Loucy (cell line): ENCODE measurements at regions not wholly inside any gene's neighbourhood (a gene's known extent, or its start where the extent isn't known, plus 50 kb on each side); places are given as distances from the start of the nearest gene placed in this dataset.

Experiments
- H2AFZ ChIP-seq: fragments of 200-600 bp; sonication (generic); 2 replicates; pipeline ENCODE4 v1.6.0; 2016; ENCODE audit warnings: antibody characterized with exemption, mild to moderate bottlenecking, low read length, moderate library complexity
- H3F3A ChIP-seq: fragments of 200-600 bp; 2 replicates; pipeline ENCODE4 v1.6.0; 2016; ENCODE audit warnings: antibody characterized with exemption, low read depth, mild to moderate bottlenecking
- H3K27me3 ChIP-seq: fragments of 200-600 bp; sonication (generic); 2 replicates; pipeline ENCODE4 v1.6.1; 2014; ENCODE audit warnings: low read length, mild to moderate bottlenecking; ENCODE audit not compliant: insufficient read depth, poor library complexity, severe bottlenecking
- H3K36me3 ChIP-seq: fragments of 200-600 bp; sonication (generic); 2 replicates; pipeline ENCODE4 v1.6.1; 2016; ENCODE audit warnings: low read length; ENCODE audit not compliant: insufficient read depth
- H3K4me1 ChIP-seq: fragments of 200-600 bp; sonication (generic); 2 replicates; pipeline ENCODE4 v1.5.1; 2014; ENCODE audit warnings: low read length, mild to moderate bottlenecking; ENCODE audit not compliant: insufficient read depth, poor library complexity, severe bottlenecking
- H3K4me2 ChIP-seq: fragments of 200-600 bp; sonication (generic); 2 replicates; pipeline ENCODE4 v1.6.0; 2014; ENCODE audit warnings: antibody characterized with exemption, low read length, low read depth, mild to moderate bottlenecking; ENCODE audit not compliant: poor library complexity, severe bottlenecking
- H3K4me3 ChIP-seq: fragments of 200-600 bp; sonication (generic); 2 replicates; pipeline ENCODE4 v1.5.1; 2014; ENCODE audit warnings: low read length, mild to moderate bottlenecking, mixed read lengths; ENCODE audit not compliant: poor library complexity, severe bottlenecking
- H3K79me2 ChIP-seq: fragments of 200-600 bp; sonication (generic); 2 replicates; pipeline ENCODE4 v1.6.1; 2014; ENCODE audit warnings: low read length; ENCODE audit not compliant: insufficient read depth
- H3K9ac ChIP-seq: fragments of 200-600 bp; sonication (generic); 2 replicates; pipeline ENCODE4 v1.6.0; 2014; ENCODE audit warnings: mild to moderate bottlenecking, low read depth, low read length, moderate library complexity; ENCODE audit not compliant: poor library complexity, severe bottlenecking
- H3K9me2 ChIP-seq: fragments of 200-600 bp; sonication (generic); replicated peaks from 2 replicates; pipeline ENCODE4 v1.6.1; 2016; ENCODE audit warnings: low read depth, low read length, mixed read lengths
- H3K9me3 ChIP-seq: fragments of 200-600 bp; sonication (generic); 2 replicates; pipeline ENCODE4 v1.6.1; 2014; ENCODE audit warnings: mild to moderate bottlenecking, antibody characterized with exemption, low read length, low read depth; ENCODE audit not compliant: insufficient read depth
- H4K20me1 ChIP-seq: fragments of 200-600 bp; sonication (generic); 2 replicates; pipeline ENCODE4 v1.6.0; 2014; ENCODE audit warnings: antibody characterized with exemption, low read length, mild to moderate bottlenecking; ENCODE audit not compliant: insufficient read depth, poor library complexity, severe bottlenecking
- CTCF ChIP-seq: fragments of 200-600 bp; sonication (generic); conservative IDR thresholded peaks from 2 replicates; pipeline ENCODE4 v1.5.1; 2014; ENCODE audit warnings: mild to moderate bottlenecking, antibody characterized with exemption, low read length
- EZH2phosphoT487 ChIP-seq: fragments of 200-600 bp; IDR thresholded peaks from 2 replicates; pipeline ENCODE4 v1.6.1; 2018; ENCODE audit warnings: antibody characterized with exemption, mild to moderate bottlenecking, moderate library complexity, borderline replicate concordance

- Histone ChIP-seq H3K9ac (no peak overlapping the region), H3K36me3 (no peaks in the 10 kb centered on the region), H2AFZ (no peak overlapping the region), H3K9me3 (no peaks in the 10 kb centered on the region), H4K20me1 (no peaks in the 10 kb centered on the region), H3K27me3 (peaks cover 17% of the 10 kb centered on the region), H3K79me2 (no peaks in the 10 kb centered on the region), H3F3A (no peaks in the 10 kb centered on the region), H3K4me2 (no peak overlapping the region), H3K4me1 (peaks cover 17% of the 10 kb centered on the region), H3K9me2 (no peaks in the 10 kb centered on the region), H3K4me3 (no peak overlapping the region)
- TF ChIP-seq CTCF (no peak), EZH2phosphoT487 (no peak)
Measured at GRCh38 chr5:4487581-4487980, 652.5 kb upstream of the ADAMTS16 start.

DNA sequence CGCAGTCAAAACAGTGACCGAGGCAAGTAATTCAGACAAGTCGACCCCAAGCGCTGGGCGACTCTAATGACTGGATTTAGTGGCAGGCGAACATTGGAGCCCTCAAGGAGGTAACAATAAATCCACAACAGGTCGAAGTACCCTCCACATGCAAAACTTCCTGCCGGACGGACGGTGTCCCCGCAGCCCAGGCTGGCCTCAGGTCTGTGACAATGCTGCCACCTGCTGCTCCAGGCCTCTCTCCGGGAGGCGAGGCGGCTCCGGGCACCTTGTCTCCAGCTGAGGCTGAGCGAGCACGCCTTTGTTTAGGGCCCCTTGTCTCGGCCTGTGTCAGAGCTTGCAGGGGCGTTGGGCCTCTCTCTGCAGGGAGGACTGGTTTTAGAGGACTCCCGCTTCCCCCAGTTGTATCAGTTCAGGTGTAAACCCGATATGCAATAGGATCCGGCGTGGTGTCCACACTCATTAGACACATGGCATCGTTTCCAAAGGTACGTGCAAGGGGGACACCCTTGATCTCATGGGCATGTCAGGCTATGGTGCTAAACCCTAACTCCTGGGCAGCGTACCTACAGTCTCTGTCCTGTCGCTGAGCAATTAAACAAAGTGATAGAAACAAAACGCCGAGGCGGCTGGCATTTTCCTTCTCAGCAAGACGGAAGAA, 628.0 kb upstream of the ADAMTS16 start:
- Histone ChIP-seq H3F3A (no peaks in the 10 kb centered on the region), H3K27me3 (no peaks in the 10 kb centered on the region), H3K9me3 (no peaks in the 10 kb centered on the region), H3K4me2 (no peak overlapping the region), H2AFZ (0 out of 2 replicates have a peak overlapping the region, but pooled peaks have one; percentile 51), H3K4me3 (no peak overlapping the region), H3K9me2 (no peaks in the 10 kb centered on the region), H3K4me1 (no peaks in the 10 kb centered on the region), H3K9ac (no peak overlapping the region), H3K79me2 (no peaks in the 10 kb centered on the region), H3K36me3 (no peaks in the 10 kb centered on the region), H4K20me1 (no peaks in the 10 kb centered on the region)
- TF ChIP-seq CTCF (peak; percentile 58), EZH2phosphoT487 (no peak)

DNA sequence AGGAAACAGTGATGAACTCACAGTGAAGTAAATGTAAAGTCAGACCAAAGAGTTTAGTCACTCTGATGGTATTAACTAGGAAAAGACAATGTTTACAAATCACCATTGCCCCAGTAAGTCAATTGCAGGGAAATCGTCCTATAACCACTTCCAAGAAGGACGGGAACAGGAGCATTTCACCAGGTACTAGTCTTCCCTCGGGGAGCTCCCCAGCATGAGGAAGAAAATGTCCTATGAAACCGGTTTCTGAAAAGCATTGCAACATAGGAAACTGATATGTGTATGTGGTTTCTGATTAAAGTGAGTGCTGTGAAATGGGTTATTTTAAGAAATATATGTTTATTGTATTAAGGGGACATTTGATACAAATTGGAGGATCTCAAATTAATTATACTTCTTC, 626.7 kb upstream of the ADAMTS16 start:
- Histone ChIP-seq H3K4me2 (no peak overlapping the region), H3K9me3 (no peaks in the 10 kb centered on the region), H3K36me3 (no peaks in the 10 kb centered on the region), H3K4me3 (no peak overlapping the region), H2AFZ (no peak overlapping the region), H3K79me2 (no peaks in the 10 kb centered on the region), H4K20me1 (no peaks in the 10 kb centered on the region), H3F3A (no peaks in the 10 kb centered on the region), H3K9ac (no peak overlapping the region), H3K27me3 (no peaks in the 10 kb centered on the region), H3K9me2 (no peaks in the 10 kb centered on the region), H3K4me1 (no peaks in the 10 kb centered on the region)
- TF ChIP-seq CTCF (no peak), EZH2phosphoT487 (no peak)
